Amygdala (tissue), 56 donors: ENCODE measurements at regions not wholly inside any gene's neighbourhood (a gene's known extent, or its start where the extent isn't known, plus 50 kb on each side); places are given as distances from the start of the nearest gene placed in this dataset.

Experiments
- DNase-seq, 56 donors: peaks; one replicate each; lab custom pipeline; 2025; lab: John Stamatoyannopoulos, UW

GRCh38 chr15:35911052-35911777 lies 365.2 kb upstream of the DPH6 start:
- DNase-seq, result no peak

- peak in 1 of 56 donors; percentile 2 for DNase-seq
These were observed 366.2 kb upstream of the DPH6 start for GRCh38 chr15:35912196-35912595.

- DNase-seq, result no peak
These were observed 368.6 kb upstream of the DPH6 start for GRCh38 chr15:35914573-35914972.

GRCh38 chr15:35921046-35921445 lies 375.1 kb upstream of the DPH6 start:
- DNase-seq, result no peak

- no peak for DNase-seq
These were observed 379.5 kb upstream of the DPH6 start for GRCh38 chr15:35925275-35926006.

GRCh38 chr15:35926007-35926380 lies 380.0 kb upstream of the DPH6 start:
- DNase-seq, result no peak

GRCh38 chr15:35928847-35929246 lies 382.9 kb upstream of the DPH6 start:
- DNase-seq, result no peak

- DNase-seq, result no peak
These were observed 383.9 kb upstream of the DPH6 start for GRCh38 chr15:35929740-35930444.

GRCh38 chr15:35931799-35932341 lies 385.9 kb upstream of the DPH6 start:
- DNase-seq, result no peak

GRCh38 chr15:35932531-35932930 lies 386.6 kb upstream of the DPH6 start:
- no peak for DNase-seq

- no peak for DNase-seq
These were observed 387.6 kb upstream of the DPH6 start for GRCh38 chr15:35933531-35933930.

GRCh38 chr15:35934383-35935049 lies 388.6 kb upstream of the DPH6 start:
- DNase-seq, result no peak

GRCh38 chr15:35936284-35936683 lies 390.3 kb upstream of the DPH6 start:
- no peak for DNase-seq

GRCh38 chr15:35937380-35937779 lies 391.4 kb upstream of the DPH6 start:
- no peak for DNase-seq

- DNase-seq, result no peak
These were observed 399.1 kb upstream of the DPH6 start for GRCh38 chr15:35944945-35945585.

- no peak for DNase-seq
These were observed 407.5 kb upstream of the DPH6 start for GRCh38 chr15:35953424-35953823.

- DNase-seq, result no peak
These were observed 410.1 kb upstream of the DPH6 start for GRCh38 chr15:35956056-35956455.

- DNase-seq, result no peak
These were observed 412.1 kb upstream of the DPH6 start for GRCh38 chr15:35958021-35958420.

GRCh38 chr15:35958975-35959374 lies 413.0 kb upstream of the DPH6 start:
- no peak for DNase-seq

- no peak for DNase-seq
These were observed 417.4 kb upstream of the DPH6 start for GRCh38 chr15:35963326-35963725.
